HFF-Myc (cell line): ENCODE measurements at regions not wholly inside any gene's neighbourhood (a gene's known extent, or its start where the extent isn't known, plus 50 kb on each side); places are given as distances from the start of the nearest gene placed in this dataset.

ENCODE experiments used
- DNase-seq: peaks from one replicate; pipeline ENCODE4 v3.0.0-alpha.2; 2011; ENCODE audit warnings: low read depth; ENCODE audit errors: extremely low read depth
- H3K4me3 ChIP-seq: replicated peaks from 2 replicates; pipeline ENCODE4 v1.5.1; 2011; ENCODE audit warnings: low read depth, mild to moderate bottlenecking, control low read depth, low read length
- TF ChIP-seq, protein P1 (sequence below): IDR thresholded peaks from 2 replicates; pipeline ENCODE4 v1.5.1; 2012; ENCODE audit warnings: mild to moderate bottlenecking, low read depth, low read length, control low read depth; ENCODE audit errors: missing control alignments

GRCh38 chr12:4857472-4858291 lies 52.0 kb upstream of the KCNA1 start:
- peak; percentile 16 for DNase-seq
- H3K4me3 ChIP-seq, result no peak overlapping the region
- TF ChIP-seq, protein P1, sequence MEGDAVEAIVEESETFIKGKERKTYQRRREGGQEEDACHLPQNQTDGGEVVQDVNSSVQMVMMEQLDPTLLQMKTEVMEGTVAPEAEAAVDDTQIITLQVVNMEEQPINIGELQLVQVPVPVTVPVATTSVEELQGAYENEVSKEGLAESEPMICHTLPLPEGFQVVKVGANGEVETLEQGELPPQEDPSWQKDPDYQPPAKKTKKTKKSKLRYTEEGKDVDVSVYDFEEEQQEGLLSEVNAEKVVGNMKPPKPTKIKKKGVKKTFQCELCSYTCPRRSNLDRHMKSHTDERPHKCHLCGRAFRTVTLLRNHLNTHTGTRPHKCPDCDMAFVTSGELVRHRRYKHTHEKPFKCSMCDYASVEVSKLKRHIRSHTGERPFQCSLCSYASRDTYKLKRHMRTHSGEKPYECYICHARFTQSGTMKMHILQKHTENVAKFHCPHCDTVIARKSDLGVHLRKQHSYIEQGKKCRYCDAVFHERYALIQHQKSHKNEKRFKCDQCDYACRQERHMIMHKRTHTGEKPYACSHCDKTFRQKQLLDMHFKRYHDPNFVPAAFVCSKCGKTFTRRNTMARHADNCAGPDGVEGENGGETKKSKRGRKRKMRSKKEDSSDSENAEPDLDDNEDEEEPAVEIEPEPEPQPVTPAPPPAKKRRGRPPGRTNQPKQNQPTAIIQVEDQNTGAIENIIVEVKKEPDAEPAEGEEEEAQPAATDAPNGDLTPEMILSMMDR, result peak; percentile 96

DNA sequence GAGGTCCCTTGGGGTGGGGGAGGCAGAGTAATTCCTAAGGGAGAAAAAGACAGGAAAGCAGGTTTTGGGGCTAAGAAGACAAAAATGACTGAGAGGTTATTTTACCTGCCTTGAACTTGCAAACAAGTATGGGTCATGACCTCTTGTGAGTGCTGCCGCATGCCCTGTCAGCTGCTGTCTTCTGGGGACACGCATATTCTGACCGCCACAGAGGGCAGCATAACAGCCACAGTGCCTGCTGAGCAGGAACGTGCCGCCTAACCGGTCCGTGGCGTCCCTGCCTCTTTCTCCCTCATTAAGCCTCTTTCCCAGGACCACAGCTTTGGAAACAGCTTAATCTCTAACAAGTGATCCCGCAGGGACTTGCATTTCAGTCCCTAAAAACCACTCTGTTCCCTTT lies 51.3 kb upstream of the KCNA1 start:
- H3K4me3 ChIP-seq, result no peak overlapping the region
- DNase-seq, result no peak

DNA sequence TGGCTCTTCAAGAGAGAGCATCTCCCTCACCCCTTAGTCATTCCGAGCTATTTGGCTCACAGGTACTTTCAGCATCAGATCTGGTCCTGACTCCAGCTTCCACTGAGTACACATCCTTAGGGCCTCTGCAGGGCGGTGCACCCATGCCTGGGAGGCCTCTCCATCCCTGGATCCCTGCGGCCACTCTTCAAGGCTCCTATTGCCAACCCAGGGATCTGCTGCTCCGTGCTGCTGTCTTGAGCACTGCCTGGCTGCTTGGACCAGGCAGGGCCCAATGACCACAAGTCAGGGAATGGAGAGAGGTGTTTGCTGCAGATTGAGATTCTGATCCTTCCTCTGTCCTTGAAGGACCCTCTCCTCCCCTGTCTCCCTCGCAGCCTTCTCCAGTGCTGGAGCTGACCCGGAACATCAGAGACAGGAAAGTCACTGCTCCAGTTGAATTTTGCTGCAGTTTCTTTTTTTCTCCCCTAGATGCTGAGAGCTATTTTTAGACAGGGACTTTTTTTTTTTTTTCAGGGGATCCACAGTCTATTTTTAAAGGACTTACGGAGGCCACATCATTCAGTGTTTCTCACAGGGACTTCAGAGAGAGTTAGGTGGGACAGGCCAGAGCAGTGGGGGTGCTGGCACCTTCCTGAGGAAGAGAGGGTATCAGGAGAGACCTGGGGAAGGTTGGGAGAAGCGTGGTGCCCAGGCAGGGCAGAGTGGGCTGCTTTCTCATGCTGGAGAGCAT lies 50.1 kb upstream of the KCNA1 start:
- no peak for DNase-seq
- TF ChIP-seq, protein P1, result no peak
- no peak overlapping the region for H3K4me3 ChIP-seq

More for the DNA sequence above, 51.3 kb upstream of the KCNA1 start:
- TF ChIP-seq, protein P1, result no peak
